ENCODE measurements at regions not wholly inside any gene's neighbourhood (a gene's known extent, or its start where the extent isn't known, plus 50 kb on each side); places are given as distances from the start of the nearest gene placed in this dataset.

DNA sequence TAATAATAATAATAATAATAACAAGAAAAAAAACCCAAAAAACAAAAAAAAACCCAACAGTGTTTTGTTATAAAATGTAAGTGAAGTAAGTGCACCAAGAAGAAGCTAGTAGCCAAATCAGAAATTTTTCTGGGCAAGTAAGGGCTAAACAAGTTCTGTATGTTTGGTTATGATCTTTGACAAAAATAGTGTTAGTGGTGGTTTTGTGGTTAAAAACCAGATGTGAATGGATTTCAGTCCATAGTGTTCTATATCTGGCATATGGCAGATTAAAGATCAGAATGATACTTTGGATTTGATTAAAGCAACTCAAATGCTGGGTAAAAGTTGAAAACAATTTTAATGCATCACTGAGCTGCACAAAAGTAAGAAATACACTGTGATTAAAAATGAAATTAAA lies 116.5 kb upstream of the NDST4 start:
- Mint-ChIP-seq H3K9me3 (peaks cover 7% of the 10 kb centered on the region), H3K4me3 (no peak overlapping the region), H3K4me1 (peaks cover 14% of the 10 kb centered on the region), H3K36me3 (no peaks in the 10 kb centered on the region), H3K27ac (no peak overlapping the region), H3K27me3 (ENCODE audit: low read depth) (no peaks in the 10 kb centered on the region)
- no peak for DNase-seq (ENCODE audit: low spot score in 2 of 2, unreplicated experiment in 2 of 2)
- TF ChIP-seq, protein P1, sequence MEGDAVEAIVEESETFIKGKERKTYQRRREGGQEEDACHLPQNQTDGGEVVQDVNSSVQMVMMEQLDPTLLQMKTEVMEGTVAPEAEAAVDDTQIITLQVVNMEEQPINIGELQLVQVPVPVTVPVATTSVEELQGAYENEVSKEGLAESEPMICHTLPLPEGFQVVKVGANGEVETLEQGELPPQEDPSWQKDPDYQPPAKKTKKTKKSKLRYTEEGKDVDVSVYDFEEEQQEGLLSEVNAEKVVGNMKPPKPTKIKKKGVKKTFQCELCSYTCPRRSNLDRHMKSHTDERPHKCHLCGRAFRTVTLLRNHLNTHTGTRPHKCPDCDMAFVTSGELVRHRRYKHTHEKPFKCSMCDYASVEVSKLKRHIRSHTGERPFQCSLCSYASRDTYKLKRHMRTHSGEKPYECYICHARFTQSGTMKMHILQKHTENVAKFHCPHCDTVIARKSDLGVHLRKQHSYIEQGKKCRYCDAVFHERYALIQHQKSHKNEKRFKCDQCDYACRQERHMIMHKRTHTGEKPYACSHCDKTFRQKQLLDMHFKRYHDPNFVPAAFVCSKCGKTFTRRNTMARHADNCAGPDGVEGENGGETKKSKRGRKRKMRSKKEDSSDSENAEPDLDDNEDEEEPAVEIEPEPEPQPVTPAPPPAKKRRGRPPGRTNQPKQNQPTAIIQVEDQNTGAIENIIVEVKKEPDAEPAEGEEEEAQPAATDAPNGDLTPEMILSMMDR (IDR thresholded peaks at IDR 0.05; ENCODE audit: unreplicated experiment): no peak

DNA sequence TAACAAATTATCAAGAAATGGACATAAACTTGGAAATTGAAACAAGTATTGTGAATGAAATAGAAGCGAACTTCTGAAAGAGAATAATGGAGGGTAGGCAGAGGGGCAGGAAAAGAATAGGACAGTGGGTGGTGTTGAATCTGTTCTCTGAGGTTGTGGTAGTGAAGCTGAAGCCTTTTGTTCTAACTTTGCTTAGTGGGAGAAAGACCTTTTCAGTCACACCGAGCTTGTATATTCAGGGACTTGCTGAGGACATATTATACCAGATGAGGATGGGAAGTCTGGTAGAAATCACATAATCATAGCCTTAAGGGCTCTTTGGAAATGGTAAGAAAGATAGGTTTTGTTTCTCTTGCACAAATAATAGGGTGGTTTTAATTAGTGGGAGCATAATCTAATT lies 115.4 kb upstream of the NDST4 start:
- peaks cover 7% of the 10 kb centered on the region for H3K9me3 Mint-ChIP-seq
- H3K27me3 Mint-ChIP-seq (ENCODE audit: low read depth): no peaks in the 10 kb centered on the region
- no peak for DNase-seq (ENCODE audit: low spot score in 2 of 2, unreplicated experiment in 2 of 2)
- TF ChIP-seq, protein P1 (IDR thresholded peaks at IDR 0.05; ENCODE audit: unreplicated experiment): no peak
- no peak overlapping the region for H3K27ac Mint-ChIP-seq
- no peak overlapping the region for H3K4me3 Mint-ChIP-seq
- H3K4me1 Mint-ChIP-seq: peaks cover 8% of the 10 kb centered on the region
- no peaks in the 10 kb centered on the region for H3K36me3 Mint-ChIP-seq

DNA sequence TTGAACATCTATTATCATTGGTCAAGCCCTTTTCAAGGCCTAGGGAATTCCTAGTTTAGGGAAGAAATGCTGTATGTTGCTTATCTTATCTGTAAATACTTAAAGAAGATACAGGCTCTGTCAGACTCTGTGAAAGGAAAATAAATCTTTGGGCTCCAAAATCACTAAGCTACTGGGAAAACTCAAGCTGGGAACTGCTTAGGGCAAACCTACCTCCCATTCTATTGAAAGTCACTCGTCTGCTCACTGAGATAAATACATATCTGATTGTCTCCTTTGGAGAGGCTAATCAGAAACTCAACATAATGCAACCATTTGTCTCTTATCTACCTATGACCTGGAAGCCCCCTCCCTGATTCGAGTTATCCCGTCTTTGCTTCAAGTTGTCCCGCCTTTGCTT lies 108.6 kb upstream of the NDST4 start:
- Mint-ChIP-seq H3K27ac (no peak overlapping the region), H3K36me3 (no peaks in the 10 kb centered on the region), H3K4me3 (no peak overlapping the region), H3K4me1 (no peaks in the 10 kb centered on the region), H3K27me3 (ENCODE audit: low read depth) (no peaks in the 10 kb centered on the region), H3K9me3 (peaks cover 7% of the 10 kb centered on the region)
- no peak for DNase-seq (ENCODE audit: low spot score in 2 of 2, unreplicated experiment in 2 of 2)
- TF ChIP-seq, protein P1 (IDR thresholded peaks at IDR 0.05; ENCODE audit: unreplicated experiment): no peak

DNA sequence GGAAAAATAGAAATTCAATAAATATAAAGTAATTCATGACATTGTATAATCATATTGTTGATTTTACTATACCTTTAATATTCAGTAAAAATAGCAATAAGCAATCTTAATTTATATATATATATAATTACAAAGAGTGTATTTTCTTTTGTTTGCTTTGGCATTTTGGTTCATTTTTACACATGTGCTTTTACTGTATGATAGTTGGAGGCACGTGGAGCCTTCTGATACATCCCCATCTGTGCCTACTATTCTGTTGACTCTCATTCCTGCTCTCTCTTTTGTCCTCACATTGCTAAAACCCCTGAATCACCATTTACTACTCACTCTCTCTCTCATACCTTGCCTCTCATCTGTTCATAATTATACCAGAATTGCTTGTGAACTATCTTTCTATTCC lies 106.4 kb upstream of the NDST4 start:
- no peaks in the 10 kb centered on the region for H3K27me3 Mint-ChIP-seq (ENCODE audit: low read depth)
- no peak overlapping the region for H3K27ac Mint-ChIP-seq
- no peaks in the 10 kb centered on the region for H3K9me3 Mint-ChIP-seq
- no peaks in the 10 kb centered on the region for H3K36me3 Mint-ChIP-seq
- TF ChIP-seq, protein P1 (IDR thresholded peaks at IDR 0.05; ENCODE audit: unreplicated experiment): no peak
- no peaks in the 10 kb centered on the region for H3K4me1 Mint-ChIP-seq
- DNase-seq (ENCODE audit: low spot score in 2 of 2, unreplicated experiment in 2 of 2): no peak
- H3K4me3 Mint-ChIP-seq: no peak overlapping the region

DNA sequence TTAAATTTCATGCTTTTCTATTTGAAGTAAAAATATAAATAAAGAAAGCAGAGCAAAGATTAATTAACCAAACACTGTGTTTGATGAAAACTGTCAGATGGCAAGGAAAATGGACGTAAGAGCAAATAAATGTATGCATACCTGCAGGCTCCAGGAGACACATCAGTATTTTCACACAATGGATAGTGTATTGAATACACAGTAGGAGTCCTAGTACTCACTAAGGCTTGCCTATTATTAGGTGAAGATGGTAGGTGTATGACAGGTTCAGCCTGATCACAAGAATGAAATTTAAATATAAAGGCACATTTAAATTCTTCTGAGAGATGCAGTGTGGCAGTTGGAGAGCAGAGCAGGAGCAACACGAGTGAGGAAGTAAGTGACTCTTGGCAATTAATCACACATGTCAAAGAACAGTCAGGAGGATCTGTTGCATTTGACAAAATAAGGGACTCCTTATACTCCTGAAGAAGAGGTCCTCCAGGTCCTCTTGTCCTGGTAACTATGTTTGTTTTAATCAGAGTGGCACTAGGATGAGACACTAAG lies 106.0 kb upstream of the NDST4 start:
- no peaks in the 10 kb centered on the region for H3K9me3 Mint-ChIP-seq
- H3K4me1 Mint-ChIP-seq: no peaks in the 10 kb centered on the region
- H3K4me3 Mint-ChIP-seq: no peak overlapping the region
- H3K27ac Mint-ChIP-seq: no peak overlapping the region
- TF ChIP-seq, protein P1 (IDR thresholded peaks at IDR 0.05; ENCODE audit: unreplicated experiment): no peak
- no peak for DNase-seq (ENCODE audit: low spot score in 2 of 2, unreplicated experiment in 2 of 2)
- no peaks in the 10 kb centered on the region for H3K36me3 Mint-ChIP-seq
- H3K27me3 Mint-ChIP-seq (ENCODE audit: low read depth): no peaks in the 10 kb centered on the region

DNA sequence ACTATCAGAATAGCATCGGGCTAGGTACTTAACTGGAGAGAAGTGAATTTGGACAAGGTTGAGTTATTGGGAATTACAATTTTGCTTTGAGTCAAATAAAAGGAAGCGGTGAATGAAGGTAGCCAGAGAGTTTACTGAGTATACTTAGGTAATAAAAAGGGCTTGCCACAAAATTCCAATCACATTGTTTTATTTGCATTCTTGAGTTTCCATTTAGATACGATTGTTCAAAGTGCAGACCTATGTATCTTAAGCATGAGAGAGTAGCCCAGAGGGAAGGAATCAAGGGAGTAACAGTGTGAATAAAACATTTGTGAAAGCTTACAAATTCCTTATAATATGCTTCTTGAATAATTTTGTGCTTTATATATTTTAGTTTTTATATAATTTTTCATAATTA lies 102.5 kb upstream of the NDST4 start:
- Mint-ChIP-seq H3K4me3 (no peak overlapping the region), H3K27ac (no peak overlapping the region), H3K9me3 (no peaks in the 10 kb centered on the region), H3K27me3 (ENCODE audit: low read depth) (no peaks in the 10 kb centered on the region), H3K4me1 (no peaks in the 10 kb centered on the region), H3K36me3 (no peaks in the 10 kb centered on the region)
- DNase-seq (ENCODE audit: low spot score in 2 of 2, unreplicated experiment in 2 of 2): no peak
- TF ChIP-seq, protein P1 (IDR thresholded peaks at IDR 0.05; ENCODE audit: unreplicated experiment): no peak
